Amygdala (tissue), 56 donors: ENCODE measurements at regions not wholly inside any gene's neighbourhood (a gene's known extent, or its start where the extent isn't known, plus 50 kb on each side); places are given as distances from the start of the nearest gene placed in this dataset.
A peak's percentile ranks its signal among the peaks of the same experiment; 100 is the strongest.
"Not testable (repeated sequence)": the region's sequence is repeated elsewhere in the genome, so short reads cannot be mapped to it uniquely, and the experiment has no call there.

Source experiments
- DNase-seq, 56 donors: peaks; one replicate each; lab custom pipeline; 2025; lab: John Stamatoyannopoulos, UW

DNA sequence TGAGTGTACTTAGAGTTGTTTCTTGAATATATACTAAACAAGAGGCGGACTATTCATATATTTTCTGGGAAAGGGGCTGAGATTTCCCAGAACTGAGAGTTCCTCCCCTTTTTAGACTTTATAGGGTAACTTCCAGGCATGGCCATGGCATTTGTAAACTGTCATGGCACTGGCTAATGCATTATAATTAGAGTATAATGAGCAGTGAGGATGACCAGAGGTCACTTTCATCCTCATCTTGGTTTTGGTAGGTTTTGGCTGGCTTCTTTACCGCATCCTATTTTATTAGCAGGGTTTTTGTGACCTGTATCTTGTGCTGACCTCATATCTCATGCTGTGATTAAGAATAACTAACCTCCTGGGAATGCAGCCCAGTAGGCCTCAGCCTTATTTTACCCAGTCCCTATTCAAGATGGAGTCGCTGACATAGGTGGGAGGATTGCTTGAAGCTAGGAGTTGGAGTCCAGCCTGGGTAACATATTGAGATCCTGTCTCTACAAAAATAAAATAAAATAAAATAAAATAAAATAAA lies 91.4 kb downstream of the MOBP start:
- DNase-seq = no peak

GRCh38 chr3:39559543-39559942 lies 92.1 kb downstream of the MOBP start:
- DNase-seq = no peak

DNA sequence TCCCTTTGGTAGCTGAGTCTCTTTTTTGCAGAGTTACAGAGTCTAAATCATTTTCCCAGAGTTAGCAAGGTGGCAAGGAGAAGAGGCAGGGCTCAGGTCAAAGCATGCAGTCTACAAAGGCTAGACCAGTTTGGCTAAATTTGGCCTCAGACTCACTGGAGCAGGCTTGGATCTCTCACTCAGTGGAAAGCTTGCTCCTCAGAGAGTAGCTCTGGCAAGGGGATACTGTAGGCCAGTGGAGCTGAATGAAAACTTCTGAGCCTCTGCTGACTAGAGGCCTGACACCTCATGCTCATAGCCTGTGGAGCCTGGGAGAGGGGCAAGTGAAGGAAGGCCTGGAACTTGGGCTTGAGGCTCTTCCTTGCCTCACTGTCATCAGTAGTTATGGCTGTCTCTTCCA lies 101.0 kb downstream of the MOBP start:
- no peak for DNase-seq

DNA sequence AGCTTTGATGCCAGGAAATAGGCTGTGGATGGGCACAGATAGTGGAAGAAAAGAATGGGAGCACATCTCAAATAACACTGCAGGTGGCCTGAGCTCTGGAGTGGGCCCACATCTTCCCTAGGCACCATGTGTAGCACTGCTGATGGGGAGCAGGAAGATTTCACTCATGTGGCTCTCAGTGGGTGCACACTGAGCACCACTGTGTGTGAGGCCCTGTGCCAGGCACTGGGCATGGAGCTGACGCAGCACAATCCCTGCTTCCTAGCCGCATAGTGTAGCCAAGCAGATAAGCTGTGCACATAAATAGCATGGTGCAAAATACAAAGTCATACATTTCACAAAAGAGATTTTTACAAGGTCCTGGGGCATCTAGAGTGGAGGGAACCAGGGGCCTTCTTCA lies 101.6 kb downstream of the MOBP start:
- peak in 2 of 56 donors; percentile 2 to 5 for DNase-seq

GRCh38 chr3:39573392-39573791 lies 105.9 kb downstream of the MOBP start:
- no peak for DNase-seq

- DNase-seq = no peak
Measured at GRCh38 chr3:39577541-39577940, 110.1 kb downstream of the MOBP start.

- not testable (repeated sequence) for DNase-seq
Measured at GRCh38 chr3:39586215-39586614, 118.7 kb downstream of the MOBP start.

DNA sequence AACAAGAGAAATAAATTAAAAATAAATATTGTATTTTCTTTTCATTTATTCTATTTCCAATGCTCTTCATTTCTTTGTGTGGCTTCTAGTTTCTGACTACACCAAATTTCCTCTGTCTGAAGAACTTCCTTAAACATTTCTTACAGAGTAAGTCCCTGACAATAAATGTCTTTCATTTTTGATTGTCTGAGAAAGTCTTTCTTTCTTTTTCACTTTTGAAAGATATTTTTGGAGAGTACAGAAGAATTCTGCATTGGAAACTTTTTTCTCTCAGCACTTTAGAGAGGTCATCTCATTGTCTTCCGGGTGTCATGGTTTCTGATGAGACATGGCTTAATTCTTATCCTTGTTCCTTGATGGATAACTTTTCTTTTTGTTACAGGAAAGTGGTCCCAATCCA lies 119.6 kb downstream of the MOBP start:
- DNase-seq = no peak

GRCh38 chr3:39590806-39591205 lies 123.3 kb downstream of the MOBP start:
- peak in 17 of 56 donors; percentile 1 to 40 (median 14) for DNase-seq

DNA sequence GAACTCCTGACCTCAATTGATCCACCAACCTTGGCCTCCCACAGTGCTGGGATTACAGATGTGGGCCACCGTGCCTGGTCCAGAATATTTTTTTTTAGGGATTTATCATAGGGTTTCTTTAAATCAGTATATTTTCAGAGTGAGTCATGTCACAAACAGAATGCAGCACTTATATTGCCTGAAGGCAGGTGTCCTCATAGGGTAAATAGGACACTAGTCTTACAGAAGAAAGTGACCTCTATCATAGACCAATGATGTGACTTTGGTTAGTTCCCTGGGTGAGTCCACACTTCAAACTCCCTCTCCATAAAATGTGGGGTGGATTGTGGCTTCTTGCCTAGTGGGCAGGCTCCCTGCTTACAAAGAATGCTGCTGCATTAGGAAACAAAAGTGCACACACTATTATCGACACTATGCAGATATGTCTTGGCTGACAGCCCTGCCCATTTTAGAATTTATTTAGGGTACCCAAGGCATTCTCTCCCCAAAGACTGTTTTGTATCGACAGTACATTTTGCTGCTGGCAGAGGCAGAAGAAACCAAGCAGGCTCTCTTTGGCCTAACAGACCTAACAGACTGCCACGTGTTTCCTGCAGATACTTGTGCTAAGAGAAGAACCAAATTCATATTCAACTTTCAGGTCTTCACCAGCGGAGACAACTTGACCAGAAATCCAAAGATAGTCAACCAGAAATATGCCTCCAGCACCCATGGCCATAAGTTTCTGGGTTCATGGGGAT lies 125.0 kb downstream of the MOBP start:
- no peak for DNase-seq

GRCh38 chr3:39593341-39593740 lies 125.9 kb downstream of the MOBP start:
- DNase-seq = no peak

GRCh38 chr3:39601241-39601640 lies 133.8 kb downstream of the MOBP start:
- no peak for DNase-seq

DNA sequence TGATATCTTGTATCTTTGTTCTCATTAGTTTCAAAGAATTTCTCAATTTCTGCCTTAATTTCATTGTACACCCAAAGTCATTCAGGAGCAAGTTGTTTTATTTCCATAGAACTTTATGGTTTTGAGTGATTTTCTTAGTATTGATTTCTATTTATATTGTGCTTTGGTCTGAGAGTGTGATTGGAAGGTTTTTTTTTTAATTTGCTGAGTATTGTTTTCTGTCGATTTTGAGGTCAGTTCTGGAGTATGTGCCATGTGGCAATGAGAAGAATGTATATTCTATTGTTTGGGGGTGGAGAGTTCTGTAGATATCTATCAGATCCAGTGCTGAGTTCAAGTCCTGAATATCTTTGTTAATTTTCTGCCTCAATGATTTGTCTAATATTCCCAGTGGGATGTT lies 138.4 kb downstream of the MOBP start:
- DNase-seq = no peak

DNA sequence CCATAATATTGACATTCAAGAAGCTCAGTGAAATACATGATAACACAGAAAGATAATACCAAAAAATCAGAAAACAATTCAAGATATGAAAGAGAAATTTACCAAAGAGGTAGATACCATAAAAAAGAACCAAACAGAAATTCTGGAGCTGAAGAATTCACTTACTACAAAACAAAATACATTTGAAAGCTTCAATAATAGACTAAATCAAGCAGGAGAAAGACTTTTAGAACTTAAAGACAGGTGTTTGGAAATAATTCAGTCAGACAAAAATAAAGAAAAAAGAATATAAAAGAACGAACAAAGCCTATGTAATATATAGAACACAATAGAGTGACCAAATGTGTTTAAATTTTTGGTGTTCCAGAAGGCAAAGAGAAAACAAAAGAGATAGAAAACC lies 158.7 kb downstream of the MOBP start:
- no peak for DNase-seq

DNA sequence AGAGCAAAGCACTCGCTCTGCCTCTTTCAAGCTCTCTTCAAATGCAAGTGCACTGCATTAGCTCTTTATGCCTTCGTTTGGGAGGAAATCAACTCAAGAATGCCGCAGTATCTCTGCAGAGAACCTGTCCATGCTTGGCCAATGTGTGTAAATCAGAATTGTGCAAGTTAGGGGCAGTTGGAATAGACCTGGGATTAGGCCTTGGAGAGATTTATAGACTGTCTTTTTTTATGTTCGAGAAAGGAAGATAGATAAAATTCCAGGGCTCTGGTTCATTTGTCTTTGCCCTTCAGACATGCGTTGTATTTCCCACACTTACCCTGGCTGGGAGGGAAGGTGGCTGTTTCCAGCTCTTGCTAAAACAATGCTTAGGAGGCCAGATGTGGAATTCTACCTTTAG lies 163.7 kb downstream of the MOBP start:
- no peak for DNase-seq

- DNase-seq = no peak
Measured at GRCh38 chr3:39637807-39638206, 170.3 kb downstream of the MOBP start.

GRCh38 chr3:39638301-39638700 lies 170.8 kb downstream of the MOBP start:
- DNase-seq = no peak

DNA sequence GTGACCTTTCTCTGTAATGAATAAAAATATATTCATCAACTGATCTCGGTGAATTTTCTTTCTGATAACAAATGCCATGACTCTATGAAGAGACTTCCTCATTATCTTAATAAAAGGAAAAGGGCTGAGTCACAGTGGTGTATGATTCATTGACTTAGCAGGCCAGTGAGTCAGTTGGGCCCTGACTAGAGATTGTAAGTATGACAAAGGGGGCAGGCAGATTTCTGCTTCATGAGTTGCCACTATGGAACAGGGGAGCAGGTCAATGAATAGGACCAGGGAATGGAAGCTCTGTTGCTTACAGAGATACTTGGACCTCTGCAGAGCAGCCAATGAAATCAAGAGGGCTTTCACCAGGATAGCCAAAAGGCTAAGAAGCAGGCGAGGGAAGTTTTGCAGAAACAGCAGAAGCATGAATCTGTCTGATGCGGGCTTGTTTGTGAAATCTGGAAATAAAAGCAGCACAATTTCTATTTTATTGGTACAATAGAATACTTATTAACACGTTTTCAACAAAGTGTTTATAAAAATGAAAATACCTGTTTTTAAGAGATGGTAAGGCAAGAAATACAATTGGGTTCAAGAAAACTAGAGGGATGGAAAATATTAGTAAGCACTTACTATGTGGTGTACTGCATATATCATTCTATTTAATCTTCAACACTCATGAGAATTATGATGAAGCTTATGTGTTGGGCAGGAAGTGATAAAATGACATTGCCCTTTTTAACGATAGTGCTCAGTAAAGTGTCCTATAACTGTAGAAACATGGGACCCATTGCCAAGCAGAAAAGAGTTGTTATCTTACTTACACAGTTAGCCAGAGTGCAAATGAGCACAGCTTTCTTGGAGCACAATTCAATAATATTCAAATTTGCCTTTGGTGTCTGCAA lies 169.8 kb upstream of the MYRIP start:
- peak in 1 of 56 donors; percentile 1 for DNase-seq

GRCh38 chr3:39641274-39641673 lies 168.1 kb upstream of the MYRIP start:
- DNase-seq = no peak

DNA sequence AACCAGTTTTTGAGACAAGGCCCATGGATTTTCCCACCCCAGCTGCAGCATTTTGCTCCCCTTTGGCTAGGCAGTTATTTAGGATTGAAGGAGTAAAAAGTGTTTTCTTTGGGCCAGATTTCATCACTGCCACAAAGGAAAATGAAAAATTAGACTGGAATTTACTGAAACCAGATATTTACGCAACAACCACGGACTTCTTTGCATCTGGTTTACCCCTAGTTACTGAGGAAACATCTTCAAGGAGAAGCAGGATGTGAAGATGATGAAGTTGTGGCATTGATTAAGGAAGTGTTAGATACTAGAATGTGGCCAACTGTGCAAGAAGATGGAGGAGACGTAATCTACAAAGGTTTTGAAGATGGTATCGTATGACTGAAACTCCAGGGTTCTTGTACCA lies 165.2 kb upstream of the MYRIP start:
- no peak for DNase-seq

GRCh38 chr3:39651256-39651655 lies 158.2 kb upstream of the MYRIP start:
- not testable (repeated sequence) for DNase-seq
